ENCODE measurements at regions not wholly inside any gene's neighbourhood (a gene's known extent, or its start where the extent isn't known, plus 50 kb on each side); places are given as distances from the start of the nearest gene placed in this dataset.

DNA sequence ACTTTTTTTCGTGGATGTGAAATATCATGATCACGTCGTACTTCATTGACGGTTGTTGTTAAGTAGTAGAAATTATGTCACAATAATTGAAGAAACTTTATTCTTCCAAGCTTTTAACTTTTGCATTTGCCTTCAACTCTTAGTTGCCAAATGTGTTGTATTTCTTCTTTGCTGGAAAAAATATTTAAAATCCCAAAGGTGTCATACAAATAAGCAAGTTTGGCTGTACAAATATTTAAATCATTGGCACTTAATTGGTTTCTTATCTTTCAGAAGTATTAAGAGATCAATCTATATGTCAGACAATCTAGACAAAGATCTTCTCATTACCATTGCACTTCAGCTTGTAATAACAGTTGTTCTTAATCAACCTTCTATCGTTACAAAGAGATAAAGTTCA lies 204.0 kb upstream of the HDAC4 start:
- TF ChIP-seq, protein P1, sequence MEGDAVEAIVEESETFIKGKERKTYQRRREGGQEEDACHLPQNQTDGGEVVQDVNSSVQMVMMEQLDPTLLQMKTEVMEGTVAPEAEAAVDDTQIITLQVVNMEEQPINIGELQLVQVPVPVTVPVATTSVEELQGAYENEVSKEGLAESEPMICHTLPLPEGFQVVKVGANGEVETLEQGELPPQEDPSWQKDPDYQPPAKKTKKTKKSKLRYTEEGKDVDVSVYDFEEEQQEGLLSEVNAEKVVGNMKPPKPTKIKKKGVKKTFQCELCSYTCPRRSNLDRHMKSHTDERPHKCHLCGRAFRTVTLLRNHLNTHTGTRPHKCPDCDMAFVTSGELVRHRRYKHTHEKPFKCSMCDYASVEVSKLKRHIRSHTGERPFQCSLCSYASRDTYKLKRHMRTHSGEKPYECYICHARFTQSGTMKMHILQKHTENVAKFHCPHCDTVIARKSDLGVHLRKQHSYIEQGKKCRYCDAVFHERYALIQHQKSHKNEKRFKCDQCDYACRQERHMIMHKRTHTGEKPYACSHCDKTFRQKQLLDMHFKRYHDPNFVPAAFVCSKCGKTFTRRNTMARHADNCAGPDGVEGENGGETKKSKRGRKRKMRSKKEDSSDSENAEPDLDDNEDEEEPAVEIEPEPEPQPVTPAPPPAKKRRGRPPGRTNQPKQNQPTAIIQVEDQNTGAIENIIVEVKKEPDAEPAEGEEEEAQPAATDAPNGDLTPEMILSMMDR (IDR thresholded peaks at IDR 0.05; ENCODE audit: unreplicated experiment) = no peak
- peaks cover 7% of the 10 kb centered on the region for H3K4me1 Mint-ChIP-seq (ENCODE audit: unreplicated experiment)
- peaks cover under 1% of the 10 kb centered on the region for H3K27me3 Mint-ChIP-seq (ENCODE audit: unreplicated experiment)

DNA sequence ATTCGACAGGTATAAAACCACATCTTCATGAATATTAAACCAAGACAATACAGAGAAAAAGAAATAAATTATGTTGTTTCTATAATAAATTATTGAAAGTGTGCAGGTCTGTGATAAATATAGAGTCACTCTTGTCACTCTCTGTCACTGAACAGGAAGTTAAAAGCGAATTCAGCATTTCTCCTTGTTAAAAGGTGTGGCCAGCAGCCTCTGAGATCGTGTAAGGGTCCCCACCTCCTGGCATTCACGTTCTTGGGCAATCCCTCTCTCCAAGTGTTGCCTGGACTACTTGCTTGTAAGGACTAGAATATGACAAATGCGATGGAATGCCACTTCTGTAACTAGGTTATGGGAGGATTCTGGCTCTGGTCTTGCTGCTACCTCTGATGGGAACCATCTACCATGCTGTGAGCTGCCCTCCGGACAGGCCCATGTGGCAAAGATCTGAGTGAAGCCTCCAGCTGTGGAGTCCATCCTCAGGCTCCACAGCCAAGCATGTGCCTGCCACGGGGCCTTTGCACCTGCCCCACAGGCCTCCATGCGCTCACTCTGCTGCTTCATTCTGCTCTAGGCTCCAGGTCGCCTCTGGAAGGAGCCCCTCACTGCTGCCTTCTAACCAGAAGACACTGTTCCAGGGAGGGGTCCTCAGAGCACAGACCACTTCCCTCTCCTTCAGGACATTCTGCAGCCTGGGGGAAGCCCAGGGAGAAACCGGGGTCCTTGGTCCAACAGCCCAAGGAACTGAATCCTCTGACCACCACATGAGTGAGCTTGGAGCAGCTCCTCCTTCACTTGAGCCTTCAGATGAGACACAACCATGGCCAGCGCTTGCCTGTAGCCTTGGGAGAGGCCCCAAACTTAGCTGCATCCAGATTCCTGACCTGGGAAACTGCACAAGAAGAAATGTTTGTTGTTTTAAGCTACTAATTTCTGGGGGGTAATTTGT lies 202.9 kb upstream of the HDAC4 start:
- no peak for DNase-seq (ENCODE audit: low spot score)
- H3K27me3 Mint-ChIP-seq (ENCODE audit: unreplicated experiment) = peaks cover 3% of the 10 kb centered on the region
- H3K27ac Mint-ChIP-seq (ENCODE audit: unreplicated experiment) = no peak overlapping the region
- H3K4me1 Mint-ChIP-seq (ENCODE audit: unreplicated experiment) = peaks cover 4% of the 10 kb centered on the region
- no peaks in the 10 kb centered on the region for H3K36me3 Mint-ChIP-seq (ENCODE audit: low read depth, unreplicated experiment)
- H3K9me3 Mint-ChIP-seq (ENCODE audit: unreplicated experiment) = no peaks in the 10 kb centered on the region
- no peak overlapping the region for H3K4me3 Mint-ChIP-seq (ENCODE audit: unreplicated experiment)
- TF ChIP-seq, protein P1 (IDR thresholded peaks at IDR 0.05; ENCODE audit: unreplicated experiment) = no peak

More for the DNA sequence above, 204.0 kb upstream of the HDAC4 start:
- H3K9me3 Mint-ChIP-seq (ENCODE audit: unreplicated experiment) = no peaks in the 10 kb centered on the region
- no peak overlapping the region for H3K4me3 Mint-ChIP-seq (ENCODE audit: unreplicated experiment)
- no peaks in the 10 kb centered on the region for H3K36me3 Mint-ChIP-seq (ENCODE audit: low read depth, unreplicated experiment)
- H3K27ac Mint-ChIP-seq (ENCODE audit: unreplicated experiment) = no peak overlapping the region
- no peak for DNase-seq (ENCODE audit: low spot score)

DNA sequence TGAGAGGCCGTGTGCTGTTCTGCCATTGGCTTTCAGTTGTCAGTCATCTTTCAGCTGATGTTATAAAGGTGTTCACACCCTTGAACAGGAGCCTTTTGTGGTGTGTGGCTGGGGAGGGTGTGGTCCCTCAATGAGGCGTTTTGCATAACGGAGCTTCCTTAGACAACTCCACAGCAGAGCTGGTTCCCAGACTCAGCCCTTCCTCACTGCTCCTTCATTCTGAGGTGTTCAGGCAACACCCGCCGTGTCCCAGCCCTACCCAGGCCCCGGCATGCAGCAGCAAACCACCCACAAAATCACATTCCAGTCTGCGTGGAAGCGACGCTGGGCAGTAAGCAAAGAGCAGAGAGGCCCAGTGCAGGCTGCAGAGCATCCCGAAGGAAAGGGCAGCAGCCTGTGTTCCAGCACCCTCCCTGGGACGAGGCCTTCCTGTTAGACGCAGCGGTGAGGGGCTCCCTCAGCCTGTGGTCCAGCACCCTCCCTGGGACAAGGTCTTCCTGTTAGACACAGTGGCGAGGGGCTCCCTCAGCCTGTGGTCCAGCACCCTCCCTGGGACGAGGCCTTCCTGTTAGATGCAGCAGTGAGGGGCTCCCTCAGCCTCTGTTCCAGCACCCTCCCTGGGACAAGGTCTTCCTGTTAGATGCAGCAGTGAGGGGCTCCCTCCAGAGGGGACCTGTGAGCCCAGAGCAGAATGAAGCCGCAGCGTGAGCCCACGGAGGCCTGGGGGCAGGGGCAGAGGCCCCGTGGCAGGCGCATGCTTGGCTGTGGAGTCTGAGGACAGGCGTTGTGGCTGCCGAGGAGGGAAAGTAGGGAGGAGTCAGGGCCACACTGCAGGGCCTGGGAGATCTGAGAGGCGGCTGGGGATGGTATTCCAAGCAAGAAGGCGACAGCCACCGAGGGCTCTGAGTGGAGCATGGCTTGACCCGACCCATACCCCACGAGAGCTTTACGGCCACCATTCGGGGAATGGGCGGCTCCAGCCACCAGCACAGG lies 201.8 kb upstream of the HDAC4 start:
- Mint-ChIP-seq H3K4me1 (ENCODE audit: unreplicated experiment) (peaks cover 3% of the 10 kb centered on the region), H3K4me3 (ENCODE audit: unreplicated experiment) (no peak overlapping the region), H3K9me3 (ENCODE audit: unreplicated experiment) (no peaks in the 10 kb centered on the region), H3K27ac (ENCODE audit: unreplicated experiment) (no peak overlapping the region), H3K27me3 (ENCODE audit: unreplicated experiment) (peaks cover 6% of the 10 kb centered on the region), H3K36me3 (ENCODE audit: low read depth, unreplicated experiment) (no peaks in the 10 kb centered on the region)
- DNase-seq (ENCODE audit: low spot score) = no peak
- TF ChIP-seq, protein P1 (IDR thresholded peaks at IDR 0.05; ENCODE audit: unreplicated experiment) = no peak

DNA sequence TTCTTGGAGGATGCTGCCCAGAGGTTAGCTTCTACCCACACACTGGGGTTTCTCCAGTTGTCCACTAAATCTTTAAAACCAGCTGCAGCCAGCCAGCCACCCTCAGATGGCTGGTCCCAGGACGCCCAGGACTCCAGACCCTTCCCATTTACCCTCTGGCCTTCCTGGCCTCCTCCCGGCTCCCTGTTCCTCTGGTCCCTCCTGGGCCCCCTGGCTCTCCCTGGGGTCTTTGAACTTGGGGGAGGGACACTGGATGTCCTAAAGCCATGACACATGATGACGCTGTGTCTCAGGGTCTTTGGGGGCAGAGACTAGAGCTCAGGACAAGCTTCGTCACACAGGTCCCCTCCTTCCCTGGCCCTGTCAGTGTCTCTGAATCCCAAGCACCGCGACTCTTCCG lies 201.1 kb upstream of the HDAC4 start:
- no peak for DNase-seq (ENCODE audit: low spot score)
- no peak overlapping the region for H3K27ac Mint-ChIP-seq (ENCODE audit: unreplicated experiment)
- H3K36me3 Mint-ChIP-seq (ENCODE audit: low read depth, unreplicated experiment) = no peaks in the 10 kb centered on the region
- no peaks in the 10 kb centered on the region for H3K4me1 Mint-ChIP-seq (ENCODE audit: unreplicated experiment)
- no peaks in the 10 kb centered on the region for H3K9me3 Mint-ChIP-seq (ENCODE audit: unreplicated experiment)
- peaks cover 6% of the 10 kb centered on the region for H3K27me3 Mint-ChIP-seq (ENCODE audit: unreplicated experiment)
- TF ChIP-seq, protein P1 (IDR thresholded peaks at IDR 0.05; ENCODE audit: unreplicated experiment) = no peak
- H3K4me3 Mint-ChIP-seq (ENCODE audit: unreplicated experiment) = no peak overlapping the region

Data from endothelial cell (in vitro differentiated cells).